SU-DHL-6 (cell line): ENCODE measurements at regions not wholly inside any gene's neighbourhood (a gene's known extent, or its start where the extent isn't known, plus 50 kb on each side); places are given as distances from the start of the nearest gene placed in this dataset.
"Not testable (repeated sequence)": the region's sequence is repeated elsewhere in the genome, so short reads cannot be mapped to it uniquely, and the experiment has no call there.

Source experiments
- H2AFZ ChIP-seq: fragments of 200-600 bp; sonication (generic); 2 replicates; pipeline ENCODE4 v1.6.1; 2014; ENCODE audit warnings: low read depth, mild to moderate bottlenecking, moderate library complexity, mixed read lengths, antibody characterized with exemption, low read length; ENCODE audit not compliant: severe bottlenecking
- H3F3A ChIP-seq: fragments of 200-600 bp; shearing (Covaris generic); 2 replicates; pipeline ENCODE4 v1.6.0; 2016; ENCODE audit warnings: antibody characterized with exemption, mild to moderate bottlenecking; ENCODE audit not compliant: insufficient read depth
- H3K27ac ChIP-seq: fragments of 200-600 bp; sonication (generic); 2 replicates; pipeline ENCODE4 v1.5.1; 2016; ENCODE audit warnings: low read depth, mild to moderate bottlenecking, low read length, moderate library complexity, mixed read lengths
- H3K27me3 ChIP-seq: fragments of 200-600 bp; sonication (generic), shearing (Covaris generic); 2 replicates; pipeline ENCODE4 v1.6.0; 2014; ENCODE audit warnings: mild to moderate bottlenecking, low read length
- H3K36me3 ChIP-seq: fragments of 200-600 bp; sonication (generic); 2 replicates; pipeline ENCODE4 v1.6.1; 2014; ENCODE audit warnings: mild to moderate bottlenecking, low read length, mixed read lengths
- H3K4me2 ChIP-seq: fragments of 300-600, 200-600 bp; shearing (Covaris generic), sonication (generic); 2 replicates; pipeline ENCODE4 v1.6.0; 2014; ENCODE audit warnings: low read length, low read depth, mild to moderate bottlenecking; ENCODE audit not compliant: poor library complexity, severe bottlenecking
- H3K4me3 ChIP-seq: fragments of 200-600 bp; sonication (generic); 2 replicates; pipeline ENCODE4 v1.5.1; 2014; ENCODE audit warnings: antibody characterized with exemption, low read length, mild to moderate bottlenecking, mixed read lengths; ENCODE audit not compliant: insufficient read depth, poor library complexity, severe bottlenecking
- H3K79me2 ChIP-seq: fragments of 200-600 bp; sonication (generic); 2 replicates; pipeline ENCODE4 v1.6.1; 2014; ENCODE audit warnings: mild to moderate bottlenecking, low read length, moderate library complexity; ENCODE audit not compliant: insufficient read depth
- H3K9ac ChIP-seq: fragments of 200-600 bp; sonication (generic); 2 replicates; pipeline ENCODE4 v1.7.0; 2014; ENCODE audit warnings: mild to moderate bottlenecking, low read length
- H3K9me2 ChIP-seq: fragments of 200-600 bp; sonication (generic); replicated peaks from 2 replicates; pipeline ENCODE4 v1.6.1; 2014; ENCODE audit warnings: low read length; ENCODE audit not compliant: insufficient read depth
- H3K9me3 ChIP-seq: fragments of 200-600 bp; sonication (generic); 2 replicates; pipeline ENCODE4 v1.6.1; 2014; ENCODE audit warnings: low read length, mixed read lengths; ENCODE audit not compliant: insufficient read depth
- H4K20me1 ChIP-seq: fragments of 200-600 bp; sonication (generic); 2 replicates; pipeline ENCODE4 v1.6.1; 2014; ENCODE audit warnings: low read depth, mild to moderate bottlenecking, antibody characterized with exemption, low read length, moderate library complexity, mixed read lengths
- EZH2phosphoT487 ChIP-seq: fragments of 200-600 bp; sonication (generic), shearing (Covaris generic); conservative IDR thresholded peaks from 2 replicates; pipeline ENCODE4 v1.6.1; 2018; ENCODE audit warnings: mild to moderate bottlenecking, antibody characterized with exemption, low read length, moderate library complexity, mixed read lengths
- TF ChIP-seq, protein P1 (sequence below): fragments of 200-600 bp; sonication (generic); IDR thresholded peaks from one replicate; pipeline ENCODE4 v1.5.1; 2017; ENCODE audit warnings: antibody characterized with exemption, mild to moderate bottlenecking, low read length, moderate library complexity; ENCODE audit not compliant: insufficient read depth, poor library complexity, severe bottlenecking

GRCh38 chr1:197985351-197985750, 68.2 kb downstream of the LHX9 start:
- Histone ChIP-seq H3F3A (no peaks in the 10 kb centered on the region), H3K36me3 (no peaks in the 10 kb centered on the region), H3K9me3 (no peaks in the 10 kb centered on the region), H3K4me2 (no peak overlapping the region), H4K20me1 (no peaks in the 10 kb centered on the region), H3K9ac (no peak overlapping the region), H3K27ac (no peak overlapping the region), H3K27me3 (no peaks in the 10 kb centered on the region), H3K9me2 (no peaks in the 10 kb centered on the region), H2AFZ (no peak overlapping the region), H3K4me3 (no peak overlapping the region), H3K79me2 (no peaks in the 10 kb centered on the region)
- no peak for TF ChIP-seq EZH2phosphoT487
- TF ChIP-seq, protein P1, sequence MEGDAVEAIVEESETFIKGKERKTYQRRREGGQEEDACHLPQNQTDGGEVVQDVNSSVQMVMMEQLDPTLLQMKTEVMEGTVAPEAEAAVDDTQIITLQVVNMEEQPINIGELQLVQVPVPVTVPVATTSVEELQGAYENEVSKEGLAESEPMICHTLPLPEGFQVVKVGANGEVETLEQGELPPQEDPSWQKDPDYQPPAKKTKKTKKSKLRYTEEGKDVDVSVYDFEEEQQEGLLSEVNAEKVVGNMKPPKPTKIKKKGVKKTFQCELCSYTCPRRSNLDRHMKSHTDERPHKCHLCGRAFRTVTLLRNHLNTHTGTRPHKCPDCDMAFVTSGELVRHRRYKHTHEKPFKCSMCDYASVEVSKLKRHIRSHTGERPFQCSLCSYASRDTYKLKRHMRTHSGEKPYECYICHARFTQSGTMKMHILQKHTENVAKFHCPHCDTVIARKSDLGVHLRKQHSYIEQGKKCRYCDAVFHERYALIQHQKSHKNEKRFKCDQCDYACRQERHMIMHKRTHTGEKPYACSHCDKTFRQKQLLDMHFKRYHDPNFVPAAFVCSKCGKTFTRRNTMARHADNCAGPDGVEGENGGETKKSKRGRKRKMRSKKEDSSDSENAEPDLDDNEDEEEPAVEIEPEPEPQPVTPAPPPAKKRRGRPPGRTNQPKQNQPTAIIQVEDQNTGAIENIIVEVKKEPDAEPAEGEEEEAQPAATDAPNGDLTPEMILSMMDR: no peak

DNA sequence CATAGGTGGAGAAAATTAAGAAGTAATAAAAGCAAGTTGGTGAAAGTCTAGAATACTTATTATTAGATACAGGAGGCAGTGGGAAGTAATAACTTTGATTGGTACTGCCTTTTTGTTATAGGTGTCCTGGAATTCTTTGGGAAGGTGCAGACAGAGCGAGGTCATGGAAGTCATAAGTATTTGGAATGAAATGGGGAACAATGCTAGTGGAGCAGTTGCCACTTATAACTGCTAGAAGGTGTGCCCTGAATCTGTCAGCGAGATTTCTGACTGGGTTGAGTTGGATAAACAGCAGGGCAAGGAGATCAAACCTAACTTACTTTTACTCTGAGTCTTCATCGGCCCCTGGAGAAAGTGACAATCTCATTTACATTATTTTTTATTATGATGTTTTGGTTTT, 69.6 kb downstream of the LHX9 start:
- Histone ChIP-seq H3K9me2 (no peaks in the 10 kb centered on the region), H3K4me2 (no peak overlapping the region), H3K36me3 (no peaks in the 10 kb centered on the region), H3K27me3 (no peaks in the 10 kb centered on the region), H3K9ac (no peak overlapping the region), H3K79me2 (no peaks in the 10 kb centered on the region), H3F3A (no peaks in the 10 kb centered on the region), H3K4me3 (no peak overlapping the region), H2AFZ (no peak overlapping the region), H4K20me1 (no peaks in the 10 kb centered on the region), H3K27ac (no peak overlapping the region), H3K9me3 (no peaks in the 10 kb centered on the region)
- TF ChIP-seq, protein P1: no peak
- no peak for TF ChIP-seq EZH2phosphoT487

DNA sequence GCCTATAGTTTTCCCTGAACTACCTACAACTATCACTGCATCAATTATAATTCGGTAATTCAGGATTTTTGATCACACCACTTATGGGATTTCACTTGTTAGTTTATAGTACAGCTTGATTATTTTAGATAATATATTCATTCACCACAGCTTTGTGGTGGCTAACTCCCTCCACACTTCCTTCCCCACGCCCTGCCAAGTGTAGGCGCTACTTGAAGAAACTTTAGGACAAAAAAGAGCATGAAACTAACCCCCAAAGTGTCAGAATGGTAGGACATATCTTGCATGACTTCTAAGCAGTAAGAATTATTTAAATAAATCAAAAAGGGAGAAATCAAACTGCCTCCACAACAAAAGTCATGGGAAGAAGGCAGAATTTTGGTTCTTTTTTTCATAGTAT, 70.1 kb downstream of the LHX9 start:
- Histone ChIP-seq H3K9me2 (no peaks in the 10 kb centered on the region), H3K27me3 (no peaks in the 10 kb centered on the region), H3K4me2 (no peak overlapping the region), H3K36me3 (no peaks in the 10 kb centered on the region), H3K4me3 (no peak overlapping the region), H3K27ac (no peak overlapping the region), H3F3A (no peaks in the 10 kb centered on the region), H4K20me1 (no peaks in the 10 kb centered on the region), H3K79me2 (no peaks in the 10 kb centered on the region), H2AFZ (no peak overlapping the region), H3K9me3 (no peaks in the 10 kb centered on the region), H3K9ac (no peak overlapping the region)
- TF ChIP-seq, protein P1: no peak
- TF ChIP-seq EZH2phosphoT487: no peak

GRCh38 chr1:197988581-197988980, 71.4 kb downstream of the LHX9 start:
- H3K36me3 ChIP-seq, H3K4me3 ChIP-seq, H3K27me3 ChIP-seq, H3K79me2 ChIP-seq, H3K9me3 ChIP-seq, H2AFZ ChIP-seq, H3K27ac ChIP-seq, H3K4me2 ChIP-seq, H3F3A ChIP-seq, H4K20me1 ChIP-seq, H3K9ac ChIP-seq, H3K9me2 ChIP-seq: not testable (repeated sequence)
